ENCODE measurements at regions not wholly inside any gene's neighbourhood (a gene's known extent, or its start where the extent isn't known, plus 50 kb on each side); places are given as distances from the start of the nearest gene placed in this dataset.

GRCh38 chr11:112770033-112770432 lies 191.2 kb upstream of the NCAM1 start (continued):
- TF ChIP-seq CHD7 (IDR thresholded peaks at IDR 0.05; ENCODE audit: insufficient replicate concordance, low read length): no peak
- TF ChIP-seq KDM1A (IDR thresholded peaks at IDR 0.05; ENCODE audit: borderline replicate concordance, low read length): no peak
- TF ChIP-seq YY1 (IDR thresholded peaks at IDR 0.05; ENCODE audit: low read depth, low read length): no peak
- no peak for TF ChIP-seq EGR1 (IDR thresholded peaks at IDR 0.05; ENCODE audit: borderline replicate concordance, low read depth, low read length)
- TF ChIP-seq GABPA (IDR thresholded peaks at IDR 0.05; ENCODE audit: borderline replicate concordance, insufficient read depth, low read length): no peak
- no peak for TF ChIP-seq POLR2A (IDR thresholded peaks at IDR 0.05; ENCODE audit: control extremely low read depth in 1 of 2, low read depth in 2 of 2, low read length in 2 of 2)
- TF ChIP-seq ZNF274 (IDR thresholded peaks at IDR 0.05; ENCODE audit: borderline replicate concordance, extremely low read depth, low read length): no peak
- TF ChIP-seq POU5F1 (IDR thresholded peaks at IDR 0.05; ENCODE audit: low read depth, low read length): no peak
- TF ChIP-seq TEAD4 (IDR thresholded peaks at IDR 0.05; ENCODE audit: low read depth, low read length): no peak
- no peak for TF ChIP-seq EZH2 (IDR thresholded peaks at IDR 0.05; ENCODE audit: low read depth, low read length, severe bottlenecking)
- no peak for TF ChIP-seq HDAC2 (IDR thresholded peaks at IDR 0.05; ENCODE audit: borderline replicate concordance in 1 of 2, low read depth in 2 of 2, low read length in 2 of 2)
- no peak for TF ChIP-seq SRF (IDR thresholded peaks at IDR 0.05; ENCODE audit: low read depth, low read length)
- TF ChIP-seq GTF2F1 (IDR thresholded peaks at IDR 0.05; ENCODE audit: borderline replicate concordance, low read depth, low read length): no peak

Measured in H1 (cell line).